OCI-LY1 (cell line): ENCODE measurements at regions not wholly inside any gene's neighbourhood (a gene's known extent, or its start where the extent isn't known, plus 50 kb on each side); places are given as distances from the start of the nearest gene placed in this dataset.

Source experiments
- H2AFZ ChIP-seq: fragments of 200-600 bp; sonication (generic), shearing (Covaris generic); 2 replicates; pipeline ENCODE4 v1.6.0; 2014; ENCODE audit warnings: antibody characterized with exemption, mild to moderate bottlenecking, low read length
- H3F3A ChIP-seq: fragments of 200-600 bp; sonication (generic), shearing (Covaris generic); 2 replicates; pipeline ENCODE4 v1.6.0; 2014; ENCODE audit warnings: mild to moderate bottlenecking, antibody characterized with exemption, low read length, moderate library complexity; ENCODE audit not compliant: insufficient read depth
- H3K27ac ChIP-seq: fragments of 200-600 bp; sonication (generic); 2 replicates; pipeline ENCODE4 v1.5.1; 2014; ENCODE audit warnings: low read length, mixed run types, mild to moderate bottlenecking, low read depth; ENCODE audit not compliant: poor library complexity, severe bottlenecking
- H3K27me3 ChIP-seq: fragments of 200-600 bp; sonication (generic); 2 replicates; pipeline ENCODE4 v1.6.0; 2014; ENCODE audit warnings: antibody characterized with exemption, mild to moderate bottlenecking, low read length, moderate library complexity; ENCODE audit not compliant: insufficient read depth
- H3K36me3 ChIP-seq: fragments of 200-600 bp; sonication (generic); 2 replicates; pipeline ENCODE4 v1.6.1; 2014; ENCODE audit warnings: mild to moderate bottlenecking, antibody characterized with exemption, low read length, moderate library complexity, mixed read lengths; ENCODE audit not compliant: insufficient read depth
- H3K4me1 ChIP-seq: fragments of 200-600 bp; sonication (generic); 2 replicates; pipeline ENCODE4 v1.5.1; 2014; ENCODE audit warnings: mild to moderate bottlenecking, low read length, moderate library complexity; ENCODE audit not compliant: insufficient read depth, severe bottlenecking
- H3K4me2 ChIP-seq: fragments of 200-600 bp; sonication (generic), shearing (Covaris generic); 2 replicates; pipeline ENCODE4 v1.6.1; 2014; ENCODE audit warnings: low read length
- H3K4me3 ChIP-seq: fragments of 200-600 bp; sonication (generic); 2 replicates; pipeline ENCODE4 v1.5.1; 2014; ENCODE audit warnings: low read length, low read depth, mild to moderate bottlenecking, mixed read lengths; ENCODE audit not compliant: poor library complexity, severe bottlenecking
- H3K79me2 ChIP-seq: fragments of 200-600 bp; shearing (Covaris generic); 2 replicates; pipeline ENCODE4 v1.6.1; 2016; ENCODE audit warnings: mixed run types, low read length, mixed read lengths; ENCODE audit not compliant: insufficient read depth
- H3K9ac ChIP-seq: fragments of 200-600 bp; sonication (generic), shearing (Covaris generic); 2 replicates; pipeline ENCODE4 v1.6.1; 2014; ENCODE audit warnings: mild to moderate bottlenecking, low read length, mixed read lengths
- H3K9me2 ChIP-seq: fragments of 200-600 bp; sonication (generic), shearing (Covaris generic); 2 replicates; pipeline ENCODE4 v1.6.1; 2014; ENCODE audit warnings: low read depth, mild to moderate bottlenecking, low read length, mixed read lengths
- H3K9me3 ChIP-seq: fragments of 200-600 bp; shearing (Covaris generic); 2 replicates; pipeline ENCODE4 v1.6.1; 2014; ENCODE audit warnings: low read length, mixed read lengths
- H4K20me1 ChIP-seq: fragments of 200-600 bp; sonication (generic), shearing (Covaris generic); 2 replicates; pipeline ENCODE4 v1.6.0; 2016; ENCODE audit warnings: mild to moderate bottlenecking, low read length; ENCODE audit not compliant: insufficient read depth
- EZH2 ChIP-seq: fragments of 200-600 bp; sonication (generic), shearing (Covaris generic); IDR thresholded peaks from 2 replicates; pipeline ENCODE4 v1.8.0; 2017; ENCODE audit warnings: borderline replicate concordance, mixed run types, mild to moderate bottlenecking, antibody characterized with exemption, low read length, moderate library complexity, mixed read lengths
- TF ChIP-seq, protein P1 (sequence below): fragments of 200-600 bp; sonication (generic), shearing (Covaris generic); IDR thresholded peaks from 2 replicates; pipeline ENCODE4 v1.5.1; 2017; ENCODE audit warnings: mild to moderate bottlenecking, antibody characterized with exemption, low read length, moderate library complexity, mixed read lengths

DNA sequence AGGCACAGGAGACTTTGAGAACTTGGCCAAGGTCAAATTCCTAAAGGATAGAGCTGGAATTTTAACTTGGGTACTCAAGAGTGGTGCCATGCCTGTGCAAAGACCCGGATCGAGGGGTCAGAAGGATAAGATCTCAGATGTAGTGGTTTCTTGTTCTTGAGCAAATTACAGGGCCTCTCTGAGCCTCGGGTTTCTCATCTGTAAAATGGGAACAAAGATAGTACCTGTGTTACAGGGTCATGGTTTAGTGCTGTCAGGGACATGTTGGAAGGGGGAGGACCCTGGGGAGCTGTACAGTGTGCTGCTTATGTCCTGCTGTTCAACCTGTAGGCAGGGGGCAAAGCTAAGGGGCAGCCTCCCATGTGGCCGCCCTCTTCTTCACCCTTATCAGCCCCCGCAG lies 173.5 kb upstream of the HAAO start:
- no peak overlapping the region for H2AFZ ChIP-seq
- no peaks in the 10 kb centered on the region for H3K9me2 ChIP-seq
- no peaks in the 10 kb centered on the region for H4K20me1 ChIP-seq
- H3K9ac ChIP-seq, result no peak overlapping the region
- H3F3A ChIP-seq, result no peaks in the 10 kb centered on the region
- H3K27ac ChIP-seq, result no peak overlapping the region
- H3K27me3 ChIP-seq, result no peaks in the 10 kb centered on the region
- H3K79me2 ChIP-seq, result no peaks in the 10 kb centered on the region
- H3K36me3 ChIP-seq, result no peaks in the 10 kb centered on the region
- no peak overlapping the region for H3K4me3 ChIP-seq
- H3K4me1 ChIP-seq, result peaks cover 22% of the 10 kb centered on the region
- H3K9me3 ChIP-seq, result no peaks in the 10 kb centered on the region
- TF ChIP-seq, protein P1, sequence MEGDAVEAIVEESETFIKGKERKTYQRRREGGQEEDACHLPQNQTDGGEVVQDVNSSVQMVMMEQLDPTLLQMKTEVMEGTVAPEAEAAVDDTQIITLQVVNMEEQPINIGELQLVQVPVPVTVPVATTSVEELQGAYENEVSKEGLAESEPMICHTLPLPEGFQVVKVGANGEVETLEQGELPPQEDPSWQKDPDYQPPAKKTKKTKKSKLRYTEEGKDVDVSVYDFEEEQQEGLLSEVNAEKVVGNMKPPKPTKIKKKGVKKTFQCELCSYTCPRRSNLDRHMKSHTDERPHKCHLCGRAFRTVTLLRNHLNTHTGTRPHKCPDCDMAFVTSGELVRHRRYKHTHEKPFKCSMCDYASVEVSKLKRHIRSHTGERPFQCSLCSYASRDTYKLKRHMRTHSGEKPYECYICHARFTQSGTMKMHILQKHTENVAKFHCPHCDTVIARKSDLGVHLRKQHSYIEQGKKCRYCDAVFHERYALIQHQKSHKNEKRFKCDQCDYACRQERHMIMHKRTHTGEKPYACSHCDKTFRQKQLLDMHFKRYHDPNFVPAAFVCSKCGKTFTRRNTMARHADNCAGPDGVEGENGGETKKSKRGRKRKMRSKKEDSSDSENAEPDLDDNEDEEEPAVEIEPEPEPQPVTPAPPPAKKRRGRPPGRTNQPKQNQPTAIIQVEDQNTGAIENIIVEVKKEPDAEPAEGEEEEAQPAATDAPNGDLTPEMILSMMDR, result no peak
- TF ChIP-seq EZH2, result no peak
- H3K4me2 ChIP-seq, result no peak overlapping the region

GRCh38 chr2:42965196-42965595 lies 172.8 kb upstream of the HAAO start:
- H3K36me3 ChIP-seq, result no peaks in the 10 kb centered on the region
- H3K4me3 ChIP-seq, result no peak overlapping the region
- no peak overlapping the region for H3K9ac ChIP-seq
- no peaks in the 10 kb centered on the region for H3K79me2 ChIP-seq
- no peaks in the 10 kb centered on the region; the same call in 1 of the 2 replicates for H3K27me3 ChIP-seq
- H3K9me3 ChIP-seq, result no peaks in the 10 kb centered on the region
- no peaks in the 10 kb centered on the region for H3K9me2 ChIP-seq
- H3K27ac ChIP-seq, result no peak overlapping the region
- TF ChIP-seq, protein P1, result no peak
- no peak for TF ChIP-seq EZH2
- H4K20me1 ChIP-seq, result no peaks in the 10 kb centered on the region
- H3F3A ChIP-seq, result no peaks in the 10 kb centered on the region
- H2AFZ ChIP-seq, result no peak overlapping the region
- H3K4me1 ChIP-seq, result peaks cover 22% of the 10 kb centered on the region
- no peak overlapping the region for H3K4me2 ChIP-seq

DNA sequence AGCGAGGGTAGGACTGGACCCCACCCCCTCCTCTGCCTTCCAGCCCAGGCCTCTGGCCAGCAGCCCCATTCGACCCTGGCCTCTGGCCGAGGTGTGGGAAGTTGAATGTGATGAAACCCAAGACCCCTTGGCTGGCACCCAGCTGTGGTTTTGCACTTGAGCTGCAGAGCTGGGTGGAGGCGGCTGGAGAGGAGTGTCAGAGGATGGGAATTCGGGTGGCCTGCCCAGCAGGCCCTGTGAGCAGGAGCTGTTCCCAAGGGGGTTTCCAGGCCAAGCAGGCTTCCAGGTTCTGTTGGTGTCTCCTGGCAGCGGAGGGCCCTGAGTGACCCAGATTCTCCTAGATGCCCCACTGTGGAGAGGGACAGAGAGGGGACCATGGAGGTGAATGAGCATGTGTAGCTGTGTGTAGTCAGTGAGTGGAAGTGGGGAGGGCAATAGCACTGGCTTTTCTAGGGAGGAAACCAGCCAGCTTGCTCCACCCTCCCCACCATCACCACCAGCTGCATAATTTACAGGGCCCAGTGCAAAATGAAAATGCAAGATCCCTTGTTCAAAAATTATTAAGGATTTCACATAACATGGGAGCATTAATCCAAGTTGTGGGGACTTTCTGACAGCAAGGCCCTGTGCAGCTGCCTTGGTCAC lies 172.2 kb upstream of the HAAO start:
- H3K9ac ChIP-seq, result no peak overlapping the region
- peaks cover 22% of the 10 kb centered on the region for H3K4me1 ChIP-seq
- H3K36me3 ChIP-seq, result no peaks in the 10 kb centered on the region
- H3K9me2 ChIP-seq, result no peaks in the 10 kb centered on the region
- H2AFZ ChIP-seq, result no peak overlapping the region
- no peaks in the 10 kb centered on the region for H3K79me2 ChIP-seq
- H3F3A ChIP-seq, result no peaks in the 10 kb centered on the region
- H3K9me3 ChIP-seq, result no peaks in the 10 kb centered on the region
- no peak overlapping the region for H3K4me3 ChIP-seq
- TF ChIP-seq, protein P1, result no peak
- no peak for TF ChIP-seq EZH2
- H3K4me2 ChIP-seq, result no peak overlapping the region
- H3K27ac ChIP-seq, result no peak overlapping the region
- H4K20me1 ChIP-seq, result no peaks in the 10 kb centered on the region
- H3K27me3 ChIP-seq, result no peaks in the 10 kb centered on the region; the same call in 1 of the 2 replicates
